AG10803 (cell line): ENCODE measurements at regions not wholly inside any gene's neighbourhood (a gene's known extent, or its start where the extent isn't known, plus 50 kb on each side); places are given as distances from the start of the nearest gene placed in this dataset.
A peak's percentile ranks its signal among the peaks of the same experiment; 100 is the strongest.

Experiments
- DNase-seq: peaks from one replicate; pipeline ENCODE4 v3.0.0; 2010; ENCODE audit warnings: low read depth
- H3K4me3 ChIP-seq: 2 replicates; pipeline ENCODE4 v1.5.1; 2011; ENCODE audit warnings: mild to moderate bottlenecking, low read length, control low read depth
- TF ChIP-seq, protein P1 (sequence below): conservative IDR thresholded peaks from 2 replicates; pipeline ENCODE4 v1.5.1; 2011; ENCODE audit warnings: mild to moderate bottlenecking, low read length, control low read depth, inconsistent platforms

DNA sequence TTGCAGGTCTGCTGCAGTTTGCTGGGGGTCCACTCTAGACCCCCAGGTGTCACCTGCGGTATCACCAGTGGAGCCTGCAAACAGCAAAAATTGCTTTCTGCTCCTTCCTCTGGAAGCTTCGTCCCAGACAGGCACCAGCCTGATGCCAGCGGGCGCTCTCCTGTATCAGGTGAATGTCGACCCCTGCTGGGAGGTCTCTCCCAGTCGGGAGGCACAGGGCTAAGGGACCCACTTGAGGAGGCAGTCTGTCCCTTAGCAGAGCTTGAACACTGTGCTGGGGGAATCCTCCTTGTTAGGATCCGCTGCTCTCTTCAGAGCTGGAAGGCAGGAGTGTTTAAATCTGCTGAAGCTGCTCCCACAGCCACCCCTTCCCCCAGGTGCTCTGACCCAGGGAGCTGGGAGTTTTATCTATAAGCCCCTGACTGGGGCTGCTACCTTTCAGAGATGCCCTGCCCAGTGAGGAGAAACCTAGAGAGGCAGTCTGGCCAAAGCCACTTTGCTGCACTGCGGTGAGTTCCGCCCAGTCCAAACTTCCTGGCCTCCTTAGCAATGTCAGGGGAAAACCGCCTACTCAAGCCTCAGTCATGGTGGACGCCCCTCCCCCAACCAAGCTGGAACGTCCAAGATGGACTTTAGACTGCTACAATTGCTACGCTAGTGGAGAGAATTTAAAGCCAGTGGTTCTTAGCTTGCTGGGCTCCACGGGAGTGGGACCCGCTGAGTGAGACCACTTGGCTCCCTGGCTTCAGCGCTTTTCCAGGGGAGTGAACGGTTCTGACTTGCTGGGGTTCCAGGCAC lies 652.5 kb downstream of the KCNJ3 start:
- no peak overlapping the region for H3K4me3 ChIP-seq
- TF ChIP-seq, protein P1, sequence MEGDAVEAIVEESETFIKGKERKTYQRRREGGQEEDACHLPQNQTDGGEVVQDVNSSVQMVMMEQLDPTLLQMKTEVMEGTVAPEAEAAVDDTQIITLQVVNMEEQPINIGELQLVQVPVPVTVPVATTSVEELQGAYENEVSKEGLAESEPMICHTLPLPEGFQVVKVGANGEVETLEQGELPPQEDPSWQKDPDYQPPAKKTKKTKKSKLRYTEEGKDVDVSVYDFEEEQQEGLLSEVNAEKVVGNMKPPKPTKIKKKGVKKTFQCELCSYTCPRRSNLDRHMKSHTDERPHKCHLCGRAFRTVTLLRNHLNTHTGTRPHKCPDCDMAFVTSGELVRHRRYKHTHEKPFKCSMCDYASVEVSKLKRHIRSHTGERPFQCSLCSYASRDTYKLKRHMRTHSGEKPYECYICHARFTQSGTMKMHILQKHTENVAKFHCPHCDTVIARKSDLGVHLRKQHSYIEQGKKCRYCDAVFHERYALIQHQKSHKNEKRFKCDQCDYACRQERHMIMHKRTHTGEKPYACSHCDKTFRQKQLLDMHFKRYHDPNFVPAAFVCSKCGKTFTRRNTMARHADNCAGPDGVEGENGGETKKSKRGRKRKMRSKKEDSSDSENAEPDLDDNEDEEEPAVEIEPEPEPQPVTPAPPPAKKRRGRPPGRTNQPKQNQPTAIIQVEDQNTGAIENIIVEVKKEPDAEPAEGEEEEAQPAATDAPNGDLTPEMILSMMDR: no peak
- no peak for DNase-seq

GRCh38 chr2:155332016-155332415 lies 633.5 kb downstream of the KCNJ3 start:
- no peak for DNase-seq
- no peak overlapping the region for H3K4me3 ChIP-seq
- TF ChIP-seq, protein P1: no peak

DNA sequence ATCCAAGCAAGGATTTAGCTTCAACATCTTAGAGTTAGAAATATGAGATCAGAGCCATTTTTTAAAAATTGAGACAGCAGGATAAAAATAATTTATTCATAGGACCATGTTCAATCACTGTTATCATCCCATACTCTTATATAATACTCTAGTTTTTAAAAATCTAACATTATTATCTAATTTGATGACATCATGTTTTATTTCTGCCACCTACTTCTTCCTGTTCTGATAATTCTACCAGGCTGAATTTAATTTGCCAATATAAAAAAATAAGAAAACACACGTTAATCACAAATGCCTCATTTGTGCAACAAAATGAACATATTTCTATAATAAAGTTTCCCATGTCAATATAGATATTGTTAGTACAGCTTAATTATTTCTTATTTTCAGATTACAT lies 621.7 kb downstream of the KCNJ3 start:
- TF ChIP-seq, protein P1: no peak
- H3K4me3 ChIP-seq: no peak overlapping the region
- no peak for DNase-seq

DNA sequence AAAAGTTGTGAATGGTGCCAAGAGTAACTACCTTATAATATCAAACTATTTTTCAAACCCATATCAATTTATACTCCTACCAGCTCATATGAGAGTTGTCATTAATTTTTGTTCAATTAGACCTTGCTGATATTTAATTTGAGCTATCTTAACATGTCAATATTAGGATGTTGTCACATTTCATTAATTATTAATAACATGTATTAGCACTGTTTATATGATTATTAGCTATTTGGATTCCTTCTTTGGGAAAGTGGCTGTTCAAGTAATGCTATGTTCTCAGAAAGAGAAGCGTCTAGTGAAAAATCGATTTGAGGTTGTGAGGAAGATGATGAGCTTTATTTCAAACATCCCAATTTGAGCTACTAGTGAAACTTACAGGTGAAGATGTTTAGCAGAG lies 620.2 kb downstream of the KCNJ3 start:
- TF ChIP-seq, protein P1: no peak
- no peak for DNase-seq
- H3K4me3 ChIP-seq: no peak overlapping the region

DNA sequence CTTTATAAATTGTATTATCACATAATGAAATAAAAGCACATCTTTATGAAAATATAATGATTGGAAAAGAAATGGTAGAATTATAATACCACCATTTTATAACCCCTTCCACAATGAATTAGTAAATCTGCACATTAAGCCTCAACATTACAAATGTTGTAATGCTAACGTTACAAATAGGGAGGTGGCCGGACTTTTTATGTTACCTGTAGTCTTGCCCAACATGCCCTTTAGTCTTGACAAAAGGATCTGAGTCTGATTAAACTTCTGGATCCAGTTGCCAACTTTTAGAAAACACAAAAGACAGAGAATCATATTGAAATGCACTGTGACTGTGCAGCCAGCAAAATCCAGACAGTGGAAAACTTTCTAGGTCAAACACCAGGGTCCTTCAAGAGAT lies 617.3 kb downstream of the KCNJ3 start:
- TF ChIP-seq, protein P1: no peak

GRCh38 chr2:155310589-155310988 lies 612.1 kb downstream of the KCNJ3 start:
- TF ChIP-seq, protein P1: peak; percentile 40
- DNase-seq: peak; percentile 3
- H3K4me3 ChIP-seq: no peak overlapping the region

More for the DNA sequence above, 617.3 kb downstream of the KCNJ3 start:
- DNase-seq: no peak
- H3K4me3 ChIP-seq: no peak overlapping the region

DNA sequence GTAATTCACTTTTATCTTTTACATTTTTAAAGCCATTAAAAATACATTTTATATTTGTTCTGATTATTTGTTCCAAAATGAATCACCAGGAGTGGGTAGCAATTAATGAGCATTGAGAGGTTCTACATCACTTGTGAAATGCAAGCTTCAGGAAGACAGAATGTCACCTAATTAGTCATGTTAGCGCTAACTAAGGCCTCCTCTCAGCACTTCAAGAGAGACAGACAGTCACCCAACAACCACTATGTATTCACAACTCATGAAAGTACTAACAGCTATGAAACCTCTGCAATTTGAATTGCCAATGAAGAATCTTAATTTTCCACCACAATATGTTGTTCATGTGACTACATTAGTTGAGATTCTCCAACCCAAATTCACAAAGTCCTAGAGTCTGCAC lies 611.0 kb downstream of the KCNJ3 start:
- TF ChIP-seq, protein P1: no peak
- DNase-seq: no peak
- no peak overlapping the region for H3K4me3 ChIP-seq
